H9 (cell line): ENCODE measurements at regions not wholly inside any gene's neighbourhood (a gene's known extent, or its start where the extent isn't known, plus 50 kb on each side); places are given as distances from the start of the nearest gene placed in this dataset.

ENCODE experiments used
- DNase-seq: peaks from one replicate; pipeline ENCODE4 v3.0.0-alpha.2; 2017
- H2AFZ ChIP-seq: one replicate; pipeline ENCODE4 v1.6.1; 2013; ENCODE audit warnings: mild to moderate bottlenecking, low read length, control low read depth, moderate library complexity
- H2AK5ac ChIP-seq: 2 replicates; pipeline ENCODE4 v1.6.1; 2013; ENCODE audit warnings: low read length, control low read depth, mixed read lengths; ENCODE audit not compliant: insufficient read length
- H2BK120ac ChIP-seq: one replicate; pipeline ENCODE4 v1.6.1; 2013; ENCODE audit warnings: low read depth, mild to moderate bottlenecking, low read length, control low read depth, inconsistent platforms; ENCODE audit not compliant: poor library complexity, severe bottlenecking
- H2BK12ac ChIP-seq: 2 replicates; pipeline ENCODE4 v1.6.1; 2013; ENCODE audit warnings: low read length, control low read depth, mixed read lengths, low read depth; ENCODE audit not compliant: insufficient read length
- H2BK15ac ChIP-seq: 2 replicates; pipeline ENCODE4 v1.6.1; 2013; ENCODE audit warnings: low read depth, low read length, control low read depth
- H2BK20ac ChIP-seq: one replicate; pipeline ENCODE4 v1.6.1; 2013; ENCODE audit warnings: low read depth, mild to moderate bottlenecking, low read length, control low read depth, inconsistent platforms; ENCODE audit not compliant: poor library complexity, severe bottlenecking
- H2BK5ac ChIP-seq: 2 replicates; pipeline ENCODE4 v1.6.1; 2013; ENCODE audit warnings: low read length, control low read depth, mixed read lengths; ENCODE audit not compliant: insufficient read length
- H3K14ac ChIP-seq: 2 replicates; pipeline ENCODE4 v1.6.1; 2013; ENCODE audit warnings: low read length, control low read depth; ENCODE audit not compliant: insufficient read depth
- H3K18ac ChIP-seq: 2 replicates; pipeline ENCODE4 v1.6.1; 2013; ENCODE audit warnings: low read depth, mild to moderate bottlenecking, mixed read lengths, low read length, control low read depth; ENCODE audit not compliant: insufficient read length
- H3K23ac ChIP-seq: 2 replicates; pipeline ENCODE4 v1.6.1; 2013; ENCODE audit warnings: low read length, control low read depth, mixed read lengths, low read depth; ENCODE audit not compliant: insufficient read length
- H3K23me2 ChIP-seq: 2 replicates; pipeline ENCODE4 v1.6.1; 2013; ENCODE audit warnings: low read depth, mild to moderate bottlenecking, mixed read lengths, low read length, control low read depth; ENCODE audit not compliant: insufficient read length, poor library complexity, severe bottlenecking
- H3K27ac ChIP-seq: 2 replicates; pipeline ENCODE4 v1.5.1; 2013; ENCODE audit warnings: low read length, control low read depth, mixed read lengths, low read depth; ENCODE audit not compliant: insufficient read length
- H3K27me3 ChIP-seq: 2 replicates; pipeline ENCODE4 v1.6.1; 2013; ENCODE audit warnings: low read length, control low read depth, inconsistent platforms; ENCODE audit not compliant: insufficient read depth
- H3K4ac ChIP-seq: 2 replicates; pipeline ENCODE4 v1.6.1; 2013; ENCODE audit warnings: low read depth, mild to moderate bottlenecking, control low read depth, inconsistent platforms, low read length, moderate library complexity
- H3K4me1 ChIP-seq: 2 replicates; pipeline ENCODE4 v1.6.1; 2013; ENCODE audit warnings: low read length, control low read depth, inconsistent platforms; ENCODE audit not compliant: insufficient read depth
- H3K4me2 ChIP-seq: 2 replicates; pipeline ENCODE4 v1.6.1; 2013; ENCODE audit warnings: low read length, control low read depth, mixed read lengths; ENCODE audit not compliant: insufficient read length, insufficient read depth
- H3K56ac ChIP-seq: 2 replicates; pipeline ENCODE4 v1.6.1; 2013; ENCODE audit warnings: low read depth, mild to moderate bottlenecking, mixed read lengths, low read length, control low read depth; ENCODE audit not compliant: insufficient read length
- H3K79me1 ChIP-seq: 2 replicates; pipeline ENCODE4 v1.6.1; 2013; ENCODE audit warnings: low read depth, mild to moderate bottlenecking, moderate library complexity, low read length, control low read depth, inconsistent platforms; ENCODE audit not compliant: insufficient read depth, poor library complexity, severe bottlenecking
- H3K79me2 ChIP-seq: 2 replicates; pipeline ENCODE4 v1.6.1; 2013; ENCODE audit warnings: low read length, control low read depth, inconsistent platforms; ENCODE audit not compliant: insufficient read depth
- H3K9ac ChIP-seq: 2 replicates; pipeline ENCODE4 v1.6.1; 2013; ENCODE audit warnings: low read length, control low read depth, mixed read lengths; ENCODE audit not compliant: insufficient read length; ENCODE audit errors: extremely low read depth
- H3K9me3 ChIP-seq: one replicate; pipeline ENCODE4 v1.6.1; 2013; ENCODE audit warnings: low read depth, low read length, inconsistent platforms; ENCODE audit not compliant: control insufficient read depth
- H3T11ph ChIP-seq: one replicate; pipeline ENCODE4 v1.6.1; 2013; ENCODE audit warnings: mild to moderate bottlenecking, low read length, control low read depth, inconsistent platforms
- H4K20me1 ChIP-seq: one replicate; pipeline ENCODE4 v1.6.1; 2013; ENCODE audit not compliant: control insufficient read depth, insufficient read length, insufficient read depth
- H4K5ac ChIP-seq: 2 replicates; pipeline ENCODE4 v1.6.1; 2013; ENCODE audit warnings: low read depth, mild to moderate bottlenecking, mixed read lengths, low read length, control low read depth; ENCODE audit not compliant: insufficient read length
- H4K8ac ChIP-seq: replicated peaks from 2 replicates; pipeline ENCODE4 v1.6.1; 2013; ENCODE audit warnings: low read length, control low read depth, mixed read lengths, low read depth; ENCODE audit not compliant: insufficient read length
- H4K91ac ChIP-seq: 2 replicates; pipeline ENCODE4 v1.6.1; 2013; ENCODE audit warnings: low read depth, mild to moderate bottlenecking, moderate library complexity, mixed read lengths, low read length, control low read depth; ENCODE audit not compliant: insufficient read length
- H3K27ac Mint-ChIP-seq, 3 experiments: 2 replicates in 2 of 3; 3 replicates in 1 of 3; pipeline ENCODE4 v1.8.0; 2020 to 2021; ENCODE audit warnings: mixed read lengths in 3 of 3, mild to moderate bottlenecking in 1 of 3, moderate library complexity in 1 of 3
- H3K27me3 Mint-ChIP-seq: 2 replicates; pipeline ENCODE4 v1.8.0; 2021; ENCODE audit warnings: low read depth, mild to moderate bottlenecking, moderate library complexity, mixed read lengths
- H3K36me3 Mint-ChIP-seq, 3 experiments: 2 replicates in 2 of 3; 3 replicates in 1 of 3; pipeline ENCODE4 v1.8.0; 2020 to 2021; ENCODE audit warnings: low read depth in 3 of 3, mixed read lengths in 3 of 3; ENCODE audit not compliant: insufficient read depth in 1 of 3
- H3K4me1 Mint-ChIP-seq, 2 experiments: 2 replicates each; pipeline ENCODE4 v1.8.0; 2020; ENCODE audit warnings: mixed read lengths in 2 of 2
- H3K4me3 Mint-ChIP-seq, 2 experiments: 2 replicates in 1 of 2; 3 replicates in 1 of 2; pipeline ENCODE4 v1.8.0; 2020 to 2021; ENCODE audit warnings: mild to moderate bottlenecking in 2 of 2, mixed read lengths in 2 of 2, moderate library complexity in 1 of 2
- H3K9me3 Mint-ChIP-seq, 2 experiments: 2 replicates in 1 of 2; 3 replicates in 1 of 2; pipeline ENCODE4 v1.8.0; 2020; ENCODE audit warnings: mild to moderate bottlenecking in 2 of 2, mixed read lengths in 2 of 2, moderate library complexity in 1 of 2
- WGBS: extraction: QIAGEN DNeasy Blood & Tissue Kit; methylation state at CpG from one replicate; pipeline ENCODE4 v1.1.7; 2013; ENCODE audit warnings: missing lambda C conversion rate, low lambda C conversion rate, mixed read lengths; ENCODE audit not compliant: insufficient read length; ENCODE audit errors: extremely low coverage; 5-methylcytosine and 5-hydroxymethylcytosine counted together
- TF ChIP-seq, protein P1 (sequence below): fragments of 200-600 bp; sonication (generic); conservative IDR thresholded peaks from 3 replicates; pipeline ENCODE4 v1.8.0; 2021; ENCODE audit warnings: antibody characterized with exemption, mild to moderate bottlenecking

DNA sequence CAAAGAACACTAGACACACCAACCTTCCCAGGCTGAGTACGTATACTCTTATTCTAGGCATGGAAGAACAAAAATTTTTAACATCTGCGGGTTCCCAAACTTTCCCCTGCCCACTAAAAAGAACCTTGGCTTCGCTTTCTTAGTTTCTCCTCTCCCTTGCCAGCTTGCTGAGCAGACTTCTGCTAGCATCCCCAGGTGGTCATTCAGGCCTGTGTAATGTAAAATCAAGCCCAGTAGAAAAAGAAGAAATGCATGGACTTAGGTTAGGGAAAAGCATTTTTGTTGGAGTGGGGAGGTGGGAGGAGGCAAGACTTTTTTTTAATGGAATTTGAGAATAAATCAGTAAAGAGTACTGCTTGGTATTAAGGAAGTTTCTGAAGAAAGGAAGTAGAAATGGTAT lies 331.0 kb upstream of the TLE4 start:
- Histone ChIP-seq H3K4me2 (no peak overlapping the region), H3K56ac (no peak overlapping the region)

More for the DNA sequence above, 331.0 kb upstream of the TLE4 start:
- Mint-ChIP-seq H3K4me3 (no peak overlapping the region; a peak in 1 of 5 replicates), H3K27me3 (no peaks in the 10 kb centered on the region; the same call in 1 of the 2 replicates), H3K27ac (peak overlapping the region; percentile 3 to 92 (median 45); a peak in 5 of 7 replicates), H3K4me1 (peaks cover 49 to 50% of the 10 kb centered on the region in 2 experiments), H3K36me3 (peaks cover 0 to 4% (median 4%) of the 10 kb centered on the region in 3 experiments; a peak in 4 of 7 replicates), H3K9me3 (peaks cover 0 to 5% of the 10 kb centered on the region in 2 experiments; a peak in 2 of 5 replicates)
- no peak overlapping the region for H2BK120ac ChIP-seq
- no CpG with 5 or more reads among the region's 3 CpGs for WGBS
- no peak overlapping the region for H2BK15ac ChIP-seq
- H3T11ph ChIP-seq: no peak overlapping the region
- no peak overlapping the region for H3K23ac ChIP-seq
- no peak overlapping the region for H3K14ac ChIP-seq
- no peak overlapping the region for H2BK12ac ChIP-seq
- H2AK5ac ChIP-seq: no peak overlapping the region
- no peak overlapping the region for H3K9ac ChIP-seq
- no peak overlapping the region for H3K4ac ChIP-seq
- H3K23me2 ChIP-seq: no peaks in the 10 kb centered on the region
- no peak overlapping the region for H2AFZ ChIP-seq
- H3K79me2 ChIP-seq: no peaks in the 10 kb centered on the region
- DNase-seq: peak; percentile 45
- no peaks in the 10 kb centered on the region for H3K79me1 ChIP-seq
- H3K4me1 ChIP-seq: peaks cover 2% of the 10 kb centered on the region; the same call in 1 of the 2 replicates
- no peaks in the 10 kb centered on the region for H4K20me1 ChIP-seq
- no peak overlapping the region for H2BK20ac ChIP-seq
- no peak overlapping the region for H4K5ac ChIP-seq
- TF ChIP-seq, protein P1, sequence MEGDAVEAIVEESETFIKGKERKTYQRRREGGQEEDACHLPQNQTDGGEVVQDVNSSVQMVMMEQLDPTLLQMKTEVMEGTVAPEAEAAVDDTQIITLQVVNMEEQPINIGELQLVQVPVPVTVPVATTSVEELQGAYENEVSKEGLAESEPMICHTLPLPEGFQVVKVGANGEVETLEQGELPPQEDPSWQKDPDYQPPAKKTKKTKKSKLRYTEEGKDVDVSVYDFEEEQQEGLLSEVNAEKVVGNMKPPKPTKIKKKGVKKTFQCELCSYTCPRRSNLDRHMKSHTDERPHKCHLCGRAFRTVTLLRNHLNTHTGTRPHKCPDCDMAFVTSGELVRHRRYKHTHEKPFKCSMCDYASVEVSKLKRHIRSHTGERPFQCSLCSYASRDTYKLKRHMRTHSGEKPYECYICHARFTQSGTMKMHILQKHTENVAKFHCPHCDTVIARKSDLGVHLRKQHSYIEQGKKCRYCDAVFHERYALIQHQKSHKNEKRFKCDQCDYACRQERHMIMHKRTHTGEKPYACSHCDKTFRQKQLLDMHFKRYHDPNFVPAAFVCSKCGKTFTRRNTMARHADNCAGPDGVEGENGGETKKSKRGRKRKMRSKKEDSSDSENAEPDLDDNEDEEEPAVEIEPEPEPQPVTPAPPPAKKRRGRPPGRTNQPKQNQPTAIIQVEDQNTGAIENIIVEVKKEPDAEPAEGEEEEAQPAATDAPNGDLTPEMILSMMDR: no peak
- no peak overlapping the region for H2BK5ac ChIP-seq
- no peak overlapping the region for H3K18ac ChIP-seq
- H3K27ac ChIP-seq: no peak overlapping the region
- H4K8ac ChIP-seq: no peak overlapping the region
- no peaks in the 10 kb centered on the region for H3K9me3 ChIP-seq
- no peak overlapping the region for H4K91ac ChIP-seq
- no peaks in the 10 kb centered on the region for H3K27me3 ChIP-seq
